ENCODE measurements at regions not wholly inside any gene's neighbourhood (a gene's known extent, or its start where the extent isn't known, plus 50 kb on each side); places are given as distances from the start of the nearest gene placed in this dataset.

DNA sequence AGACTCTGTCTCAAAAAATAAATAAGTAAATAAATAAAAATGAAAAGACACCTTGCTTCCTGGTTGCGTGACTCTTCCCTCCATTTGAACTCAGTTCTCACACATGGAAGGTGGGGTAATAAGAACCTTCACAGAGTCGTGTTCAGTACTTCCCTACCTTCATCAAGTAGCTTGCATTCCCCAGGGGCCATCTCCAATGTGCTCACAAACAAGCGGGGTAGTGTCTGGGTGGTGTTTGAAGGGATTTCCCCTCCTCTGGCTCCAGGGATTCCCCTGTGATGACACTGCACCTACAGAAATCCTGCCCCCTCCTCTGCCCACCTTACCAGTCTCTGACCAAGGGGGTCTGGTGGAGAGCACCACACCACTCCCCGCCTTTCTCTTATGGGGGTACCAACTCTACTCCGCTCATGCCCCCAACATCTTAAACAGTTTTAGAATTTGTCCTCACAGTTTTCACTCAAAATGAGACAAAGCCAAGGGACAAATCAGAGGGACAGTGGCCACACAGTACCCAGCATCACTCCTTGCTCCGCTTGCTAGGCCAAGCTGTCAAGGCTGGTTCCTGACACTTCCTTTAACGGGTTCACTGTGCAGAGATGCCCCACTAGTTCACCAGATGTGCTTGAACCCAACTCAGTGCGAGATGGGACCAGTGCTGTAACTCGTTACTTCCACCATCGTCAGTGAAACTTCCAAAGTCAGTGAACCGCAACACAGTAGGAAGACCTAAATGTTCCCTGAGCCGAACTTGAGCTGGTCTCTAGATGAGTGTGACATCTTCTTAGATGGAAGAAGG, 69.1 kb downstream of the COPRS start:
- BruUV-seq (replicated peaks) = no TSS peak
- H3K27ac ChIP-seq (ENCODE audit: insufficient read depth, low read depth, low read length) = no peak overlapping the region
- TF ChIP-seq, protein P1, sequence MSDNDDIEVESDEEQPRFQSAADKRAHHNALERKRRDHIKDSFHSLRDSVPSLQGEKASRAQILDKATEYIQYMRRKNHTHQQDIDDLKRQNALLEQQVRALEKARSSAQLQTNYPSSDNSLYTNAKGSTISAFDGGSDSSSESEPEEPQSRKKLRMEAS (IDR thresholded peaks at IDR 0.05; ENCODE audit: insufficient read depth, insufficient read length) = no peak
- TF ChIP-seq POLR2AphosphoS5 (IDR thresholded peaks at IDR 0.05; ENCODE audit: insufficient read depth, low read depth, low read length) (no peak), POLR2A (IDR thresholded peaks at IDR 0.05; ENCODE audit: low read depth, low read length) (no peak), FOS (IDR thresholded peaks at IDR 0.05; ENCODE audit: borderline replicate concordance, insufficient read depth, low read length) (no peak), CTCF (IDR thresholded peaks at IDR 0.05; ENCODE audit: extremely low read depth in 1 of 2, insufficient read depth in 1 of 2, low read depth in 1 of 2, low read length in 2 of 2) (no peak), EZH2 (IDR thresholded peaks at IDR 0.05; ENCODE audit: borderline replicate concordance, low read depth, low read length, severe bottlenecking) (no peak), JUN (IDR thresholded peaks at IDR 0.05; ENCODE audit: borderline replicate concordance, insufficient read depth, insufficient read length, low read depth) (no peak), MYC (IDR thresholded peaks at IDR 0.05; ENCODE audit: low read depth, low read length) (no peak)
- POLR2A ChIA-PET = interaction anchor here (0.5 kb wide), 1 partner anchor 512 kb away, joined by 3 read pairs; no protein-coding TSS in a partner anchor
- H3K36me3 ChIP-seq (ENCODE audit: control insufficient read depth in 2 of 2, extremely low read depth in 1 of 2, insufficient read depth in 2 of 2, low read length in 2 of 2) = no peaks in the 10 kb centered on the region
- no peak overlapping the region for H3K4me3 ChIP-seq (replicated peaks in 1 of 3; ENCODE audit: insufficient read depth in 1 of 3, low read depth in 1 of 3, low read length in 3 of 3)
- H3K4me2 ChIP-seq (ENCODE audit: insufficient read depth, low read length) = no peak overlapping the region
- H3K79me2 ChIP-seq (ENCODE audit: control insufficient read depth, insufficient read depth, low read length) = no peaks in the 10 kb centered on the region
- H3K9me1 ChIP-seq (replicated peaks; ENCODE audit: control insufficient read depth, extremely low read depth, insufficient read depth, low read length) = no peaks in the 10 kb centered on the region
- peaks cover 2 to 3% of the 10 kb centered on the region in 2 experiments for H3K27me3 ChIP-seq (ENCODE audit: control insufficient read depth in 2 of 2, insufficient read depth in 2 of 2, low read length in 2 of 2)
- H3K9me3 ChIP-seq (replicated peaks; ENCODE audit: control insufficient read depth, insufficient read depth, low read length) = no peaks in the 10 kb centered on the region
- dilution Hi-C loops (cut with MboI; ENCODE audit: extremely low pct_ligation_motif_present, low sequenced_read_pairs) (no loop called here), intact Hi-C loops (cut with micrococcal nuclease) (no loop called here)
- no peak overlapping the region for H3K9ac ChIP-seq (replicated peaks; ENCODE audit: extremely low read depth, insufficient read depth, low read length)
- H3K4me1 ChIP-seq (ENCODE audit: control insufficient read depth, extremely low read depth, insufficient read depth, low read length) = no peaks in the 10 kb centered on the region
- FAIRE-seq = no peak
- H2AFZ ChIP-seq (ENCODE audit: low read depth, low read length) = no peak overlapping the region
- H4K20me1 ChIP-seq (replicated peaks; ENCODE audit: control insufficient read depth, extremely low read depth, insufficient read depth, low read length) = no peaks in the 10 kb centered on the region
- no peak for DNase-seq (ENCODE audit: low read depth, low spot score)
- CTCF ChIA-PET = no interaction called here
